Endothelial cell of umbilical vein (primary cell): ENCODE measurements at regions not wholly inside any gene's neighbourhood (a gene's known extent, or its start where the extent isn't known, plus 50 kb on each side); places are given as distances from the start of the nearest gene placed in this dataset.

Experiments
- BruUV-seq: library from RNA; stranded (reverse); fragments of 400-500 nt; replicated peaks from 2 replicates; lab custom pipeline; 2021; lab: Mats Ljungman, UMichigan
- CTCF ChIA-PET: fragments of 300-600, 350-600 bp; sonication (Branson Sonifier 250); formaldehyde crosslinking; loops from one replicate; lab custom pipeline; 2021; ENCODE audit warnings: antibody characterized with exemption, inconsistent platforms; lab: Charles Lee
- POLR2A ChIA-PET: fragments of 300-600, 350-600 bp; sonication (Branson Sonifier 250); formaldehyde crosslinking; loops from one replicate; lab custom pipeline; 2021; ENCODE audit warnings: antibody characterized with exemption, inconsistent platforms; lab: Charles Lee
- DNase-seq: peaks from one replicate; pipeline ENCODE4 v3.0.0-alpha.2; 2011; ENCODE audit warnings: low read depth, low spot score
- FAIRE-seq: peaks from 2 replicates; lab custom pipeline; 2011; peaks lifted over from hg19 to GRCh38; lab: Jason Lieb, UNC
- H2AFZ ChIP-seq: 2 replicates; pipeline ENCODE4 v1.6.0; 2012; ENCODE audit warnings: low read depth, low read length, control low read depth, inconsistent platforms
- H3K27ac ChIP-seq: 2 replicates; pipeline ENCODE4 v1.5.1; 2011; ENCODE audit warnings: low read depth, mild to moderate bottlenecking, control low read depth, low read length, moderate library complexity; ENCODE audit not compliant: insufficient read depth
- H3K27me3 ChIP-seq, 2 experiments: 2 replicates each; pipeline versions ENCODE4 v1.6.0 to v1.6.1; 2011; ENCODE audit warnings: low read length in 2 of 2, mixed read lengths in 1 of 2; ENCODE audit not compliant: control insufficient read depth in 2 of 2, insufficient read depth in 2 of 2
- H3K36me3 ChIP-seq, 2 experiments: 2 replicates in 1 of 2; 3 replicates in 1 of 2; pipeline ENCODE4 v1.5.1; 2011; ENCODE audit warnings: low read length in 2 of 2, mild to moderate bottlenecking in 1 of 2, moderate library complexity in 1 of 2; ENCODE audit not compliant: control insufficient read depth in 2 of 2, insufficient read depth in 2 of 2; ENCODE audit errors: extremely low read depth in 1 of 2
- H3K4me1 ChIP-seq: 3 replicates; pipeline ENCODE4 v1.5.1; 2011; ENCODE audit warnings: mild to moderate bottlenecking, low read length; ENCODE audit not compliant: control insufficient read depth, insufficient read depth; ENCODE audit errors: extremely low read depth
- H3K4me2 ChIP-seq: 2 replicates; pipeline ENCODE4 v1.6.1; 2011; ENCODE audit warnings: low read length, control low read depth, mixed read lengths; ENCODE audit not compliant: insufficient read depth
- H3K4me3 ChIP-seq, 3 experiments: fragments of 200-600 bp in 1 of 3; sonication (generic), shearing (Covaris generic) in 1 of 3; replicated peaks in 1 of 3; 2 replicates each; pipeline ENCODE4 v1.5.1; 2011 to 2016; ENCODE audit warnings: control low read depth in 3 of 3, low read length in 3 of 3, mild to moderate bottlenecking in 2 of 3, inconsistent platforms in 1 of 3, low read depth in 1 of 3, moderate library complexity in 1 of 3; ENCODE audit not compliant: insufficient read depth in 1 of 3
- H3K79me2 ChIP-seq: 2 replicates; pipeline ENCODE4 v1.6.0; 2012; ENCODE audit warnings: low read length, inconsistent platforms; ENCODE audit not compliant: control insufficient read depth, insufficient read depth
- H3K9ac ChIP-seq: replicated peaks from 2 replicates; pipeline ENCODE3; 2011; ENCODE audit warnings: low read length, control low read depth; ENCODE audit not compliant: insufficient read depth; ENCODE audit errors: extremely low read depth
- H3K9me1 ChIP-seq: replicated peaks from 3 replicates; pipeline ENCODE4 v1.6.0; 2011; ENCODE audit warnings: mild to moderate bottlenecking, low read length; ENCODE audit not compliant: control insufficient read depth, insufficient read depth; ENCODE audit errors: extremely low read depth
- H3K9me3 ChIP-seq: replicated peaks from 2 replicates; pipeline ENCODE4 v1.5.1; 2012; ENCODE audit warnings: low read length, inconsistent platforms; ENCODE audit not compliant: control insufficient read depth, insufficient read depth
- H4K20me1 ChIP-seq: replicated peaks from 2 replicates; pipeline ENCODE3; 2011; ENCODE audit warnings: mild to moderate bottlenecking, low read length; ENCODE audit not compliant: control insufficient read depth, insufficient read depth; ENCODE audit errors: extremely low read depth
- CTCF ChIP-seq, 2 donors: IDR thresholded peaks; 1 replicate in 1 of 2; 2 replicates in 1 of 2; pipeline ENCODE4 v1.5.1; 2011; ENCODE audit warnings: low read length in 2 of 2, mild to moderate bottlenecking in 2 of 2, moderate library complexity in 2 of 2, control low read depth in 1 of 2, inconsistent platforms in 1 of 2, low read depth in 1 of 2; ENCODE audit not compliant: insufficient read depth in 1 of 2; ENCODE audit errors: extremely low read depth in 1 of 2
- EZH2 ChIP-seq: IDR thresholded peaks from 2 replicates; pipeline ENCODE4 v1.6.1; 2012; ENCODE audit warnings: borderline replicate concordance, low read depth, mild to moderate bottlenecking, moderate library complexity, low read length, inconsistent platforms; ENCODE audit not compliant: severe bottlenecking
- FOS ChIP-seq: IDR thresholded peaks from 2 replicates; pipeline ENCODE4 v1.6.1; 2011; ENCODE audit warnings: mild to moderate bottlenecking, low read length, moderate library complexity, borderline replicate concordance; ENCODE audit not compliant: insufficient read depth
- GATA2 ChIP-seq: IDR thresholded peaks from 2 replicates; pipeline ENCODE4 v1.7.0; 2011; ENCODE audit warnings: low read depth, mild to moderate bottlenecking, moderate library complexity, mixed read lengths, low read length; ENCODE audit not compliant: insufficient read length, insufficient read depth
- JUN ChIP-seq: IDR thresholded peaks from 2 replicates; pipeline ENCODE4 v1.6.1; 2011; ENCODE audit warnings: borderline replicate concordance, low read depth; ENCODE audit not compliant: insufficient read length, insufficient read depth
- MAX ChIP-seq: IDR thresholded peaks from 2 replicates; pipeline ENCODE4 v1.6.1; 2011; ENCODE audit not compliant: insufficient read depth, insufficient read length
- MYC ChIP-seq: IDR thresholded peaks from one replicate; pipeline ENCODE4 v1.6.1; 2011; ENCODE audit warnings: mild to moderate bottlenecking, low read depth, low read length
- POLR2A ChIP-seq: IDR thresholded peaks from 2 replicates; pipeline ENCODE4 v1.6.1; 2012; ENCODE audit warnings: low read depth, mild to moderate bottlenecking, control low read depth, low read length
- POLR2AphosphoS5 ChIP-seq: IDR thresholded peaks from 2 replicates; pipeline ENCODE4 v1.6.1; 2012; ENCODE audit warnings: low read depth, mild to moderate bottlenecking, control low read depth, low read length, moderate library complexity; ENCODE audit not compliant: insufficient read depth
- dilution Hi-C: fragments of 300-500 bp; cut with MboI; formaldehyde crosslinking; loops from one replicate; pipeline ENCODE4 v1.15.0; 2019; ENCODE audit warnings: low sequenced_read_pairs; ENCODE audit not compliant: extremely low pct_ligation_motif_present
- intact Hi-C: fragments of 100-400 bp; cut with micrococcal nuclease; formaldehyde crosslinking; loops from one replicate; pipeline ENCODE4 v1.10.0; 2022

- FAIRE-seq (no peak), DNase-seq (no peak)
- intact Hi-C loops (no loop called here), dilution Hi-C loops (no loop called here)
- H3K9ac ChIP-seq = no peak overlapping the region
- no peak overlapping the region for H2AFZ ChIP-seq
- H3K9me3 ChIP-seq = no peaks in the 10 kb centered on the region
- no peaks in the 10 kb centered on the region for H4K20me1 ChIP-seq
- CTCF ChIA-PET = no interaction called here
- no peak overlapping the region for H3K4me3 ChIP-seq
- no peaks in the 10 kb centered on the region for H3K4me1 ChIP-seq
- H3K27ac ChIP-seq = no peak overlapping the region
- H3K79me2 ChIP-seq = no peaks in the 10 kb centered on the region
- no peaks in the 10 kb centered on the region for H3K27me3 ChIP-seq
- H3K9me1 ChIP-seq = no peaks in the 10 kb centered on the region
- BruUV-seq = no TSS peak
- H3K4me2 ChIP-seq = no peak overlapping the region
- POLR2A ChIA-PET = no interaction called here
- no peaks in the 10 kb centered on the region for H3K36me3 ChIP-seq
- TF ChIP-seq EZH2 = no peak
- TF ChIP-seq FOS = no peak
- no peak for TF ChIP-seq MAX
- TF ChIP-seq POLR2A = no peak
- TF ChIP-seq POLR2AphosphoS5 = no peak
- TF ChIP-seq GATA2 = no peak
- no peak for TF ChIP-seq CTCF (IDR thresholded peaks at IDR 0.05; ENCODE audit: extremely low read depth in 1 of 2, insufficient read depth in 1 of 2, low read depth in 1 of 2, low read length in 2 of 2)
- TF ChIP-seq MYC = no peak
- TF ChIP-seq JUN = no peak
Observed at GRCh38 chr2:5235701-5236100, 456.5 kb upstream of the SOX11 start.
